H1 (cell line): ENCODE measurements at regions not wholly inside any gene's neighbourhood (a gene's known extent, or its start where the extent isn't known, plus 50 kb on each side); places are given as distances from the start of the nearest gene placed in this dataset.

Experiments
- CTCF ChIA-PET: fragments of 300-600 bp; sonication (Branson Sonifier 250); formaldehyde crosslinking; loops from one replicate; lab custom pipeline; 2021; ENCODE audit not compliant: partially characterized antibody; lab: Charles Lee
- POLR2A ChIA-PET: fragments of 300-600 bp; sonication (Branson Sonifier 250); formaldehyde crosslinking; loops from one replicate; lab custom pipeline; 2021; ENCODE audit warnings: inconsistent platforms; ENCODE audit not compliant: partially characterized antibody; lab: Charles Lee
- DNase-seq, 2 experiments: peaks; one replicate each; pipeline versions ENCODE4 v3.0.0 to v3.0.0-alpha.2; 2010 to 2022; ENCODE audit warnings: low spot score in 2 of 2, low read depth in 1 of 2, mixed read lengths in 1 of 2
- FAIRE-seq: peaks from 2 replicates; lab custom pipeline; 2011; peaks lifted over from hg19 to GRCh38; lab: Jason Lieb, UNC
- H2AFZ ChIP-seq: 2 replicates; pipeline ENCODE4 v1.8.1; 2012; ENCODE audit warnings: low read length, inconsistent platforms
- H2AK5ac ChIP-seq: 2 replicates; pipeline ENCODE4 v1.6.1; 2013; ENCODE audit warnings: low read depth, low read length
- H2BK120ac ChIP-seq: replicated peaks from 2 replicates; pipeline ENCODE3; 2013; ENCODE audit warnings: low read depth, low read length, inconsistent platforms
- H2BK12ac ChIP-seq: 2 replicates; pipeline ENCODE4 v1.6.1; 2013; ENCODE audit warnings: low read depth, low read length
- H2BK15ac ChIP-seq: 2 replicates; pipeline ENCODE4 v1.6.1; 2013; ENCODE audit warnings: low read length
- H2BK20ac ChIP-seq: 2 replicates; pipeline ENCODE4 v1.6.1; 2013; ENCODE audit warnings: low read length
- H2BK5ac ChIP-seq: 2 replicates; pipeline ENCODE4 v1.6.1; 2013; ENCODE audit warnings: low read depth, low read length
- H3K14ac ChIP-seq: 2 replicates; pipeline ENCODE4 v1.6.1; 2013; ENCODE audit warnings: inconsistent platforms; ENCODE audit not compliant: insufficient read length
- H3K18ac ChIP-seq: 2 replicates; pipeline ENCODE4 v1.6.1; 2013; ENCODE audit warnings: low read length; ENCODE audit errors: extremely low read depth
- H3K23ac ChIP-seq: 2 replicates; pipeline ENCODE4 v1.6.1; 2013; ENCODE audit warnings: inconsistent platforms; ENCODE audit not compliant: insufficient read length
- H3K23me2 ChIP-seq: 2 replicates; pipeline ENCODE4 v1.6.1; 2013; ENCODE audit warnings: low read depth, low read length
- H3K27ac ChIP-seq: 2 replicates; pipeline ENCODE4 v1.6.1; 2011; ENCODE audit warnings: low read depth, low read length, inconsistent platforms
- H3K27me3 ChIP-seq, 4 experiments: replicated peaks in 1 of 4; 1 replicate in 1 of 4; 2 replicates in 3 of 4; pipeline versions ENCODE4 v1.6.1 to v1.8.1; 2011 to 2013; ENCODE audit warnings: low read length in 3 of 4, mild to moderate bottlenecking in 3 of 4, inconsistent platforms in 2 of 4, mixed read lengths in 2 of 4, moderate library complexity in 1 of 4; ENCODE audit not compliant: control insufficient read depth in 3 of 4, insufficient read depth in 3 of 4; ENCODE audit errors: extremely low read depth in 1 of 4
- H3K36me3 ChIP-seq, 4 experiments: 2 replicates each; pipeline versions ENCODE4 v1.6.1 to v1.8.1; 2011 to 2013; ENCODE audit warnings: mild to moderate bottlenecking in 4 of 4, low read length in 3 of 4, moderate library complexity in 2 of 4, control low read depth in 1 of 4, inconsistent platforms in 1 of 4; ENCODE audit not compliant: insufficient read depth in 4 of 4, control insufficient read depth in 2 of 4
- H3K4ac ChIP-seq: replicated peaks from 2 replicates; pipeline ENCODE3; 2013; ENCODE audit warnings: low read length, low read depth, mixed read lengths, inconsistent platforms; ENCODE audit not compliant: insufficient read length
- H3K4me1 ChIP-seq, 4 experiments: replicated peaks in 1 of 4; 1 replicate in 1 of 4; 2 replicates in 3 of 4; pipeline versions ENCODE4 v1.6.1 to v1.8.1; 2011 to 2013; ENCODE audit warnings: low read length in 3 of 4, inconsistent platforms in 2 of 4, mixed read lengths in 1 of 4; ENCODE audit not compliant: insufficient read depth in 4 of 4, control insufficient read depth in 3 of 4
- H3K4me2 ChIP-seq, 2 experiments: 2 replicates each; pipeline versions ENCODE4 v1.6.1 to v1.8.1; 2011 to 2013; ENCODE audit warnings: low read depth in 2 of 2, low read length in 2 of 2, control low read depth in 1 of 2, inconsistent platforms in 1 of 2, mild to moderate bottlenecking in 1 of 2; ENCODE audit not compliant: insufficient read depth in 1 of 2
- H3K4me3 ChIP-seq, 4 experiments: fragments of 200-600, 300-600 bp in 1 of 4; sonication (generic), shearing (Covaris generic), sonication (Bioruptor Twin) in 1 of 4; 2 replicates each; pipeline versions ENCODE4 v1.5.1 to v1.8.1; 2011 to 2016; ENCODE audit warnings: low read length in 4 of 4, low read depth in 3 of 4, control low read depth in 2 of 4, inconsistent platforms in 2 of 4, mild to moderate bottlenecking in 2 of 4, mixed read lengths in 1 of 4, moderate library complexity in 1 of 4; ENCODE audit not compliant: insufficient read depth in 2 of 4; ENCODE audit errors: extremely low read depth in 1 of 4
- H3K56ac ChIP-seq: replicated peaks from 2 replicates; pipeline ENCODE3; 2013; ENCODE audit warnings: low read depth, mild to moderate bottlenecking, mixed read lengths, low read length, inconsistent platforms; ENCODE audit not compliant: insufficient read length
- H3K79me1 ChIP-seq: 2 replicates; pipeline ENCODE4 v1.6.1; 2013; ENCODE audit warnings: low read depth, low read length, control low read depth
- H3K79me2 ChIP-seq, 2 experiments: 2 replicates each; pipeline versions ENCODE4 v1.6.1 to v1.8.1; 2012 to 2013; ENCODE audit warnings: low read length in 2 of 2, mild to moderate bottlenecking in 2 of 2, inconsistent platforms in 1 of 2; ENCODE audit not compliant: insufficient read depth in 2 of 2, control insufficient read depth in 1 of 2
- H3K9ac ChIP-seq, 4 experiments: replicated peaks in 1 of 4; 1 replicate in 1 of 4; 2 replicates in 3 of 4; pipeline versions ENCODE4 v1.6.1 to v1.8.1; 2011 to 2013; ENCODE audit warnings: low read depth in 3 of 4, low read length in 3 of 4, control low read depth in 2 of 4, mild to moderate bottlenecking in 2 of 4, moderate library complexity in 2 of 4, inconsistent platforms in 1 of 4; ENCODE audit errors: extremely low read depth in 1 of 4
- H3K9me3 ChIP-seq, 2 experiments: 2 replicates each; pipeline versions ENCODE4 v1.6.1 to v1.8.1; 2012 to 2013; ENCODE audit warnings: mild to moderate bottlenecking in 2 of 2, moderate library complexity in 2 of 2, control low read depth in 1 of 2, inconsistent platforms in 1 of 2, low read depth in 1 of 2, low read length in 1 of 2, mixed read lengths in 1 of 2; ENCODE audit not compliant: insufficient read depth in 2 of 2
- H4K20me1 ChIP-seq, 2 experiments: replicated peaks in 1 of 2; 2 replicates each; pipeline versions ENCODE3 to v1.8.1; 2011 to 2013; ENCODE audit warnings: inconsistent platforms in 2 of 2, low read length in 2 of 2, mild to moderate bottlenecking in 1 of 2; ENCODE audit not compliant: insufficient read depth in 2 of 2, control insufficient read depth in 1 of 2
- H4K5ac ChIP-seq: 2 replicates; pipeline ENCODE4 v1.6.1; 2013; ENCODE audit warnings: low read length, low read depth, mixed read lengths, inconsistent platforms; ENCODE audit not compliant: insufficient read length
- H4K8ac ChIP-seq: 2 replicates; pipeline ENCODE4 v1.8.0; 2013; ENCODE audit warnings: mild to moderate bottlenecking, moderate library complexity, low read length, inconsistent platforms; ENCODE audit not compliant: insufficient read depth; ENCODE audit errors: extremely low read depth
- H4K91ac ChIP-seq: replicated peaks from 2 replicates; pipeline ENCODE3; 2013; ENCODE audit warnings: low read length, mixed read lengths, inconsistent platforms; ENCODE audit not compliant: insufficient read length
- CHD2 ChIP-seq: IDR thresholded peaks from 2 replicates; pipeline ENCODE4 v1.6.1; 2012; ENCODE audit warnings: low read length, improper control_type of control experiment
- KDM1A ChIP-seq: fragments of 200-600, 300-600 bp; sonication (generic); IDR thresholded peaks from 2 replicates; pipeline ENCODE4 v1.7.1; 2016; ENCODE audit warnings: mild to moderate bottlenecking, low read length, borderline replicate concordance
- RBBP5 ChIP-seq: IDR thresholded peaks from 2 replicates; pipeline ENCODE4 v1.7.1; 2012; ENCODE audit warnings: low read depth, mild to moderate bottlenecking, inconsistent platforms, low read length, moderate library complexity, borderline replicate concordance
- WGBS, 2 experiments: shearing (Covaris generic) in 1 of 2; methylation state at CpG; one replicate each; pipeline versions ENCODE4 v1.1.6 to v1.1.7; 2013 to 2015; ENCODE audit warnings: low lambda C conversion rate in 2 of 2, mixed read lengths in 2 of 2, inconsistent platforms in 1 of 2, low coverage in 1 of 2, missing lambda C conversion rate in 1 of 2; ENCODE audit not compliant: insufficient replicate concordance in 2 of 2, insufficient coverage in 1 of 2, insufficient read length in 1 of 2; ENCODE audit errors: extremely low coverage in 1 of 2, missing lambda C conversion rate in 1 of 2; 5-methylcytosine and 5-hydroxymethylcytosine counted together

DNA sequence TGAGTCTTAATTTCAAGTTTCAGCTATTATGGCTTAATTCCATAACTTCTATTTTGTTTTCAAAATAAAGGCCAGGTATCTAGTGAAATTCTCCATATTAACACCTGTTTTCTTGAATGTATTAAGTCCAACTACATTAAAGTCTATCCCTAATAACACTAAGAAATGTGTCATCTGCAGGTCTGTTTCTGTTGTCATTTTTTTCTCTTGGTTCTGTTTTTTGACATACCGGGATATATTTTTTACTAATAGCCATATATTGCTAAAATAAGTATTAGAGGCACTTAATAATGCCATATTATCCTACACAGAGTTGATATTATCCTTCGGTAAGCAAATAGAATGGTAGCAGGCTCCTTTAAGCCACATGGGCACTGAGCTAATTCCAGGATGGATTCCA, 176.0 kb upstream of the MPPED2 start:
- H2BK20ac ChIP-seq: no peak overlapping the region
- no peaks in the 10 kb centered on the region for H3K23me2 ChIP-seq
- no peak overlapping the region for H3K4ac ChIP-seq
- no peak overlapping the region for H3K23ac ChIP-seq
- no peak overlapping the region for H3K4me2 ChIP-seq
- no peak overlapping the region for H3K9ac ChIP-seq
- H3K56ac ChIP-seq: no peak overlapping the region
- no peak overlapping the region for H2AFZ ChIP-seq
- H3K27ac ChIP-seq: no peak overlapping the region
- H3K4me1 ChIP-seq: no peaks in the 10 kb centered on the region
- no peak overlapping the region for H4K5ac ChIP-seq
- H3K27me3 ChIP-seq: peaks cover 0 to 1% (median 0%) of the 10 kb centered on the region in 4 experiments; a peak in 1 of 7 replicates
- no peak overlapping the region for H4K91ac ChIP-seq
- WGBS, 2 experiments: 84% methylated on average over 2 of the region's 2 CpGs; no CpG with 5 or more reads in 1 of the 2 experiments
- 0 out of 2 replicates have a peak, but pooled peaks have one; percentile 35 for TF ChIP-seq KDM1A
- no peak for TF ChIP-seq RBBP5
- no peak for TF ChIP-seq CHD2
- no peaks in the 10 kb centered on the region for H4K20me1 ChIP-seq
- peaks cover 0 to 2% of the 10 kb centered on the region in 2 experiments; a peak in 1 of 4 replicates for H3K9me3 ChIP-seq
- no peaks in the 10 kb centered on the region for H3K36me3 ChIP-seq
- ChIA-PET CTCF (no interaction called here), POLR2A (no interaction called here)
- no peak for DNase-seq
- no peak overlapping the region for H3K14ac ChIP-seq
- no peak overlapping the region for H3K18ac ChIP-seq
- no peak overlapping the region for H2BK5ac ChIP-seq
- no peak for FAIRE-seq
- H2BK120ac ChIP-seq: no peak overlapping the region
- no peaks in the 10 kb centered on the region for H3K79me1 ChIP-seq
- no peaks in the 10 kb centered on the region for H3K79me2 ChIP-seq
- no peak overlapping the region for H2BK15ac ChIP-seq
- H2BK12ac ChIP-seq: no peak overlapping the region
- H2AK5ac ChIP-seq: no peak overlapping the region
- H3K4me3 ChIP-seq: no peak overlapping the region
- no peak overlapping the region for H4K8ac ChIP-seq
